WTC11 (cell line): ENCODE measurements at regions not wholly inside any gene's neighbourhood (a gene's known extent, or its start where the extent isn't known, plus 50 kb on each side); places are given as distances from the start of the nearest gene placed in this dataset.

Source experiments
- JUN ChIP-seq: sonication (generic); formaldehyde crosslinking; IDR thresholded peaks from 2 replicates; pipeline ENCODE4 v1.8.0; 2023; ENCODE audit warnings: mild to moderate bottlenecking, missing genetic modification reagents
- ZNF423 ChIP-seq: fragments of 250-450 bp; sonication (Bioruptor Pico); IDR thresholded peaks from 2 replicates; pipeline ENCODE4 v2.1.2; 2022; ENCODE audit warnings: mild to moderate bottlenecking, moderate library complexity
- TF ChIP-seq, protein P1 (sequence below): fragments of 200-600 bp; IDR thresholded peaks from 2 replicates; pipeline ENCODE4 v1.8.0; 2022; ENCODE audit warnings: antibody characterized with exemption

DNA sequence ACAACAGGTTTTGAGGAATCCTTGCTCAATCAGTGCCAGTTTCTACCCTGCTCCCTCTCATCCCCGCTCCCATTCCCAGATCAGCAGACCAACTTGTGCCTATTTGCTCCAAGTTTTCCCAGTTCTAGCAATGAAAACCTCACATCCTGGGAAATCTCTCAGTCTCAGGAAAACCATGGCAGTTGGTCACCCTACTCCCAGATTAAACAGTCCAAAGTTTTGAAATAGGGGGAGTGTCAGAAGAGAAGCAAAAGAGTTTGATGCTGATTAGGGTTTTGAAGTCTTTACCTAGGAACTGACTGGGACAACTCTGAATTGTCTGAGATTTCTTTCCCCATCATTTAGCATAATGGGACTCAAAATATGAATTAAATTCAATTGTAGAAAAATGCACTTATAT is 95.8 kb upstream of the ARID2 start:
- TF ChIP-seq, protein P1, sequence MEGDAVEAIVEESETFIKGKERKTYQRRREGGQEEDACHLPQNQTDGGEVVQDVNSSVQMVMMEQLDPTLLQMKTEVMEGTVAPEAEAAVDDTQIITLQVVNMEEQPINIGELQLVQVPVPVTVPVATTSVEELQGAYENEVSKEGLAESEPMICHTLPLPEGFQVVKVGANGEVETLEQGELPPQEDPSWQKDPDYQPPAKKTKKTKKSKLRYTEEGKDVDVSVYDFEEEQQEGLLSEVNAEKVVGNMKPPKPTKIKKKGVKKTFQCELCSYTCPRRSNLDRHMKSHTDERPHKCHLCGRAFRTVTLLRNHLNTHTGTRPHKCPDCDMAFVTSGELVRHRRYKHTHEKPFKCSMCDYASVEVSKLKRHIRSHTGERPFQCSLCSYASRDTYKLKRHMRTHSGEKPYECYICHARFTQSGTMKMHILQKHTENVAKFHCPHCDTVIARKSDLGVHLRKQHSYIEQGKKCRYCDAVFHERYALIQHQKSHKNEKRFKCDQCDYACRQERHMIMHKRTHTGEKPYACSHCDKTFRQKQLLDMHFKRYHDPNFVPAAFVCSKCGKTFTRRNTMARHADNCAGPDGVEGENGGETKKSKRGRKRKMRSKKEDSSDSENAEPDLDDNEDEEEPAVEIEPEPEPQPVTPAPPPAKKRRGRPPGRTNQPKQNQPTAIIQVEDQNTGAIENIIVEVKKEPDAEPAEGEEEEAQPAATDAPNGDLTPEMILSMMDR = no peak
- TF ChIP-seq JUN (CRISPR knock-in tag) (no peak), ZNF423 (no peak)
